ENCODE measurements at regions not wholly inside any gene's neighbourhood (a gene's known extent, or its start where the extent isn't known, plus 50 kb on each side); places are given as distances from the start of the nearest gene placed in this dataset.

GRCh38 chr10:8460626-8461025 is 406.1 kb downstream of the GATA3 start:
- H3K36me3 Mint-ChIP-seq, result peaks cover 5% of the 10 kb centered on the region
- no peaks in the 10 kb centered on the region for H3K9me3 Mint-ChIP-seq
- H3K4me3 Mint-ChIP-seq, result no peak overlapping the region

GRCh38 chr10:8462565-8462964 is 408.1 kb downstream of the GATA3 start:
- Mint-ChIP-seq H3K9me3 (no peaks in the 10 kb centered on the region), H3K27ac (no peak overlapping the region), H3K36me3 (peaks cover 5% of the 10 kb centered on the region), H3K4me1 (no peaks in the 10 kb centered on the region), H3K4me3 (no peak overlapping the region)
- DNase-seq (ENCODE audit: low spot score in 2 of 2) (no peak), ATAC-seq (no peak)

More at GRCh38 chr10:8460626-8461025, 406.1 kb downstream of the GATA3 start:
- H3K4me1 Mint-ChIP-seq, result no peaks in the 10 kb centered on the region
- DNase-seq (ENCODE audit: low spot score in 2 of 2), result no peak
- ATAC-seq, result no peak
- H3K27ac Mint-ChIP-seq, result no peak overlapping the region

- no peaks in the 10 kb centered on the region for H3K4me1 Mint-ChIP-seq
- no peak for ATAC-seq
- DNase-seq (ENCODE audit: low spot score in 2 of 2), result no peak
- no peak overlapping the region for H3K27ac Mint-ChIP-seq
- H3K36me3 Mint-ChIP-seq, result peaks cover 5% of the 10 kb centered on the region
- H3K4me3 Mint-ChIP-seq, result no peak overlapping the region
- H3K9me3 Mint-ChIP-seq, result no peaks in the 10 kb centered on the region
Measured at GRCh38 chr10:8463853-8464252, 409.4 kb downstream of the GATA3 start.

GRCh38 chr10:8468477-8468876 is 414.0 kb downstream of the GATA3 start:
- Mint-ChIP-seq H3K27ac (no peak overlapping the region), H3K9me3 (no peaks in the 10 kb centered on the region), H3K36me3 (no peaks in the 10 kb centered on the region), H3K4me1 (no peaks in the 10 kb centered on the region), H3K4me3 (no peak overlapping the region)
- DNase-seq (ENCODE audit: low spot score in 2 of 2) (no peak), ATAC-seq (no peak)

GRCh38 chr10:8473205-8473604 is 418.7 kb downstream of the GATA3 start:
- Mint-ChIP-seq H3K4me1 (no peaks in the 10 kb centered on the region), H3K9me3 (peaks cover 3% of the 10 kb centered on the region), H3K4me3 (no peak overlapping the region), H3K36me3 (no peaks in the 10 kb centered on the region), H3K27ac (no peak overlapping the region)
- no peak for DNase-seq (ENCODE audit: low spot score in 2 of 2)
- ATAC-seq, result no peak

GRCh38 chr10:8477300-8477699 is 422.8 kb downstream of the GATA3 start:
- DNase-seq (ENCODE audit: low spot score in 2 of 2), result no peak
- no peak for ATAC-seq
- no peak overlapping the region for H3K27ac Mint-ChIP-seq
- no peaks in the 10 kb centered on the region for H3K4me1 Mint-ChIP-seq
- no peaks in the 10 kb centered on the region for H3K36me3 Mint-ChIP-seq
- no peak overlapping the region for H3K4me3 Mint-ChIP-seq
- peaks cover 3% of the 10 kb centered on the region for H3K9me3 Mint-ChIP-seq

GRCh38 chr10:8481718-8482504 is 427.4 kb downstream of the GATA3 start:
- Mint-ChIP-seq H3K4me1 (no peaks in the 10 kb centered on the region), H3K9me3 (peaks cover 3% of the 10 kb centered on the region), H3K36me3 (no peaks in the 10 kb centered on the region), H3K27ac (no peak overlapping the region), H3K4me3 (no peak overlapping the region)
- DNase-seq (ENCODE audit: low spot score in 2 of 2), result no peak
- ATAC-seq, result no peak

- H3K9me3 Mint-ChIP-seq, result no peaks in the 10 kb centered on the region
- no peak for DNase-seq (ENCODE audit: low spot score in 2 of 2)
- no peak for ATAC-seq
- no peak overlapping the region for H3K27ac Mint-ChIP-seq
- H3K4me1 Mint-ChIP-seq, result no peaks in the 10 kb centered on the region
- no peaks in the 10 kb centered on the region for H3K36me3 Mint-ChIP-seq
- H3K4me3 Mint-ChIP-seq, result no peak overlapping the region
Measured at GRCh38 chr10:8485032-8485431, 430.5 kb downstream of the GATA3 start.

- Mint-ChIP-seq H3K4me3 (no peak overlapping the region), H3K36me3 (no peaks in the 10 kb centered on the region), H3K9me3 (no peaks in the 10 kb centered on the region), H3K4me1 (no peaks in the 10 kb centered on the region), H3K27ac (no peak overlapping the region)
- DNase-seq (ENCODE audit: low spot score in 2 of 2) (no peak), ATAC-seq (no peak)
Measured at GRCh38 chr10:8487346-8487745, 432.9 kb downstream of the GATA3 start.

GRCh38 chr10:8489232-8489631 is 434.7 kb downstream of the GATA3 start:
- Mint-ChIP-seq H3K4me1 (no peaks in the 10 kb centered on the region), H3K27ac (no peak overlapping the region), H3K9me3 (no peaks in the 10 kb centered on the region), H3K36me3 (no peaks in the 10 kb centered on the region), H3K4me3 (no peak overlapping the region)
- DNase-seq (ENCODE audit: low spot score in 2 of 2) (no peak), ATAC-seq (no peak)

GRCh38 chr10:8489823-8490222 is 435.3 kb downstream of the GATA3 start:
- ATAC-seq, result no peak
- Mint-ChIP-seq H3K27ac (no peak overlapping the region), H3K4me1 (no peaks in the 10 kb centered on the region), H3K4me3 (no peak overlapping the region), H3K36me3 (no peaks in the 10 kb centered on the region), H3K9me3 (no peaks in the 10 kb centered on the region)
- no peak for DNase-seq (ENCODE audit: low spot score in 2 of 2)

- H3K4me3 Mint-ChIP-seq, result no peak overlapping the region
- peaks cover 15% of the 10 kb centered on the region for H3K4me1 Mint-ChIP-seq
- DNase-seq (ENCODE audit: low spot score in 2 of 2), result no peak
- no peaks in the 10 kb centered on the region for H3K9me3 Mint-ChIP-seq
- H3K27ac Mint-ChIP-seq, result no peak overlapping the region
- H3K36me3 Mint-ChIP-seq, result no peaks in the 10 kb centered on the region
- ATAC-seq, result no peak
Measured at GRCh38 chr10:8498290-8498689, 443.8 kb downstream of the GATA3 start.

- no peaks in the 10 kb centered on the region for H3K9me3 Mint-ChIP-seq
- no peaks in the 10 kb centered on the region for H3K36me3 Mint-ChIP-seq
- H3K27ac Mint-ChIP-seq, result no peak overlapping the region
- peak; percentile 71 for ATAC-seq
- H3K4me1 Mint-ChIP-seq, result peaks cover 15% of the 10 kb centered on the region
- no peak for DNase-seq (ENCODE audit: low spot score in 2 of 2)
- no peak overlapping the region for H3K4me3 Mint-ChIP-seq
Measured at GRCh38 chr10:8498881-8499280, 444.4 kb downstream of the GATA3 start.

GRCh38 chr10:8499312-8499711 is 444.8 kb downstream of the GATA3 start:
- no peaks in the 10 kb centered on the region for H3K36me3 Mint-ChIP-seq
- ATAC-seq, result no peak
- no peak for DNase-seq (ENCODE audit: low spot score in 2 of 2)
- no peak overlapping the region for H3K4me3 Mint-ChIP-seq
- H3K9me3 Mint-ChIP-seq, result no peaks in the 10 kb centered on the region
- H3K4me1 Mint-ChIP-seq, result peaks cover 15% of the 10 kb centered on the region
- no peak overlapping the region for H3K27ac Mint-ChIP-seq

- H3K4me3 Mint-ChIP-seq, result no peak overlapping the region
- H3K9me3 Mint-ChIP-seq, result no peaks in the 10 kb centered on the region
- ATAC-seq (no peak), DNase-seq (ENCODE audit: low spot score in 2 of 2) (no peak)
- peaks cover 15% of the 10 kb centered on the region for H3K4me1 Mint-ChIP-seq
- no peak overlapping the region for H3K27ac Mint-ChIP-seq
- no peaks in the 10 kb centered on the region for H3K36me3 Mint-ChIP-seq
Measured at GRCh38 chr10:8499752-8500390, 445.4 kb downstream of the GATA3 start.

- H3K9me3 Mint-ChIP-seq, result no peaks in the 10 kb centered on the region
- ATAC-seq (no peak), DNase-seq (ENCODE audit: low spot score in 2 of 2) (no peak)
- no peaks in the 10 kb centered on the region for H3K36me3 Mint-ChIP-seq
- no peak overlapping the region for H3K4me3 Mint-ChIP-seq
- peaks cover 15% of the 10 kb centered on the region for H3K4me1 Mint-ChIP-seq
- H3K27ac Mint-ChIP-seq, result no peak overlapping the region
Measured at GRCh38 chr10:8502573-8502972, 448.1 kb downstream of the GATA3 start.

Data from stimulated activated effector memory CD8-positive, alpha-beta T cell treated with anti-CD3 and anti-CD28 coated beads, Interleukin-12 subunit alpha, Interleukin-12 subunit beta, amount 100 ng/mL, for 72 hours (primary cell).